Ascending aorta (tissue), 2 donors: ENCODE measurements at regions not wholly inside any gene's neighbourhood (a gene's known extent, or its start where the extent isn't known, plus 50 kb on each side); places are given as distances from the start of the nearest gene placed in this dataset.

Source experiments
- DNase-seq, 2 donors: peaks; one replicate each; pipeline ENCODE4 v3.0.0-alpha.2; 2019; ENCODE audit warnings: low spot score in 2 of 2
- H3K27ac ChIP-seq, 2 donors: fragments of 200-600 bp; sonication (generic); one replicate each; pipeline ENCODE4 v1.5.1; 2016 to 2017; ENCODE audit warnings: mild to moderate bottlenecking in 1 of 2
- H3K27me3 ChIP-seq: fragments of 200-600 bp; sonication (generic); one replicate; pipeline ENCODE4 v1.5.1; 2017
- H3K36me3 ChIP-seq, 2 donors: fragments of 200-600 bp; sonication (generic); one replicate each; pipeline ENCODE4 v1.5.1; 2016
- H3K4me1 ChIP-seq, 2 donors: fragments of 200-600 bp; sonication (generic); one replicate each; pipeline ENCODE4 v1.5.1; 2016 to 2017; ENCODE audit warnings: mild to moderate bottlenecking in 1 of 2
- H3K4me3 ChIP-seq, 2 donors: fragments of 200-600 bp; sonication (generic); one replicate each; pipeline ENCODE4 v1.5.1; 2016 to 2017; ENCODE audit warnings: mild to moderate bottlenecking in 1 of 2
- H3K9me3 ChIP-seq, 2 donors: fragments of 200-600 bp; sonication (generic); one replicate each; pipeline ENCODE4 v1.5.1; 2016
- intact Hi-C: fragments of 100-400 bp; cut with DNase I; formaldehyde crosslinking; loops from one replicate; pipeline ENCODE4 v1.15.1; 2023
- TF ChIP-seq, protein P1 (sequence below), 3 experiments: fragments of 200-600 bp in 2 of 3; fragments of 450-650 bp in 1 of 3; sonication (generic) in 2 of 3; IDR thresholded peaks; one replicate each; pipeline ENCODE4 v1.5.1; 2016 to 2019; ENCODE audit warnings: antibody characterized with exemption in 3 of 3, mild to moderate bottlenecking in 1 of 3, moderate library complexity in 1 of 3

DNA sequence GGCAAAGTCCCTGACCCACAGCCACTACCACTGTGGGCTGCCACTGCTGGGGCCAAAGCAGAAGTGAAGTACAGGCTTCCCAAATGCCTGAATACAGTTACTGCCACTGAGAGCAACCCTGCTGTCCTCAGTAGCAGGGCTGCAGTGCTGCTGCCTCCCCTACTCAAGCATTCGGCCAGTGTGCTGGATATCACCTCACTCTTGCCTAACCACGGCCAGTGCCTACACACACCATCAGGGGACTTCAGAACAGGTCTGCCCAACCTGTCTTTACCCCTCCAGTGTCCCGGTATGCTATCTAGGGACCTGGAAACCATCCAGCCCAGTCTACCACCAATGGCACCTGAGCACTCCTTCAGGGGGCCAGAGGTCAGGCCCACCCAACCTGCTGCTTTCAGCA lies 261.5 kb upstream of the COL8A1 start:
- Histone ChIP-seq H3K4me1 (no peaks in the 10 kb centered on the region), H3K27me3 (no peaks in the 10 kb centered on the region), H3K9me3 (no peaks in the 10 kb centered on the region), H3K27ac (no peak overlapping the region), H3K4me3 (no peak overlapping the region), H3K36me3 (no peaks in the 10 kb centered on the region)
- DNase-seq, result no peak
- intact Hi-C loops, result no loop called here
- TF ChIP-seq, protein P1, sequence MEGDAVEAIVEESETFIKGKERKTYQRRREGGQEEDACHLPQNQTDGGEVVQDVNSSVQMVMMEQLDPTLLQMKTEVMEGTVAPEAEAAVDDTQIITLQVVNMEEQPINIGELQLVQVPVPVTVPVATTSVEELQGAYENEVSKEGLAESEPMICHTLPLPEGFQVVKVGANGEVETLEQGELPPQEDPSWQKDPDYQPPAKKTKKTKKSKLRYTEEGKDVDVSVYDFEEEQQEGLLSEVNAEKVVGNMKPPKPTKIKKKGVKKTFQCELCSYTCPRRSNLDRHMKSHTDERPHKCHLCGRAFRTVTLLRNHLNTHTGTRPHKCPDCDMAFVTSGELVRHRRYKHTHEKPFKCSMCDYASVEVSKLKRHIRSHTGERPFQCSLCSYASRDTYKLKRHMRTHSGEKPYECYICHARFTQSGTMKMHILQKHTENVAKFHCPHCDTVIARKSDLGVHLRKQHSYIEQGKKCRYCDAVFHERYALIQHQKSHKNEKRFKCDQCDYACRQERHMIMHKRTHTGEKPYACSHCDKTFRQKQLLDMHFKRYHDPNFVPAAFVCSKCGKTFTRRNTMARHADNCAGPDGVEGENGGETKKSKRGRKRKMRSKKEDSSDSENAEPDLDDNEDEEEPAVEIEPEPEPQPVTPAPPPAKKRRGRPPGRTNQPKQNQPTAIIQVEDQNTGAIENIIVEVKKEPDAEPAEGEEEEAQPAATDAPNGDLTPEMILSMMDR (IDR thresholded peaks at IDR 0.05), result no peak

DNA sequence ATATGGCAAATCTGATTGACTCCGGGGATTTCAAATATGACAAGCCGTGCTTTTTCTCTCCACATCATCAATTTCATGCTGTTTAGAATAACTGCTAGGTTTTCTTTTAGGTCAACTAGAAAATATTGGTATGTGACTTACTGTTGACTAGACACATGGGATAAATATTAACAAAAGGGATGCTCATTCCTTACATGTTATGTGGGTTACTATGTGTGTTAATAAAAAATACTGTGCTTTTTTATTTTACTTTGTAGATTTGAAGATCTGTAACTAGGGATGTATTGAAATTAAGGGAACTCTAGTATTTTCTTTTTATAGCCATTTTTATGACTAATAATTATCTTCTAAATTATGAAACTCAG lies 264.6 kb upstream of the COL8A1 start:
- intact Hi-C loops, result no loop called here
- TF ChIP-seq, protein P1 (IDR thresholded peaks at IDR 0.05), result no peak

DNA sequence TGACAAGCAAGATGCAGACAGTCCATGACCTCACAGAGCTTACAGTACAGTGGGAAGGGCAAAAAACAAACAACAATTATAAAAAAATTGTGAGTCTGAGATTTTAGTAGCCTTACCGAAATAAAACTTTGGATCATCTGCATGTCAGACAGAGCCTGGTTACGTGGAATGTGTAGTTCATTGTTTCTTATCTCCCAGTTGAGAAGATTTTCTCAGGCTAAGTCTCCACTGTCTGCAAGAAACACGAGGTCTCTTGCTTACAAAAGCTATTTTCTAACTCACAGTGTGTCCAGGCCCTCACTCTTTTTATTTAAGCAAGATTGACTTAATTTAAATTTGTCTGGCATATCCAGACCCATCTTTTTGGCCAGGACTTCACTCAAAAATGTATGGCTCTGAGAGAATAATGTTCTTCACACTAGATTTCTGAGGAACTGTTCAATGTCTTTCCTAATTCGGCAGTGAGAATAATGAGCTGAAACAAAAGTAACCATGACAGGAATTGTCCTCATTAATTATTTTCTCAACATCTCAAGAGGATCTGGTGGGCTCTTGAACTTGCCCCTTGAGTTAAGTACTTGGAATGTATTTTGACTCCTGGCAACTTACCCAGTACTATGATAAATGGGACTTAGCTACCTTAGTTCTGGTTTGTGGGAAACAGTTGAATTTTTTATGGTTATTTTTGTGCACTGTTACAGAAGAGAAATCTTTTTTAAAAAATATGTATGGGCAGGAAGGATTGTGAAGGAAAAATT lies 265.1 kb upstream of the COL8A1 start:
- Histone ChIP-seq H3K4me1 (no peaks in the 10 kb centered on the region), H3K27ac (no peak overlapping the region), H3K27me3 (no peaks in the 10 kb centered on the region), H3K9me3 (no peaks in the 10 kb centered on the region), H3K36me3 (no peaks in the 10 kb centered on the region), H3K4me3 (no peak overlapping the region)
- TF ChIP-seq, protein P1 (IDR thresholded peaks at IDR 0.05), result no peak
- intact Hi-C loops, result no loop called here
- DNase-seq, result no peak

More for the DNA sequence above, 264.6 kb upstream of the COL8A1 start:
- H3K27ac ChIP-seq, result no peak overlapping the region
- no peaks in the 10 kb centered on the region for H3K27me3 ChIP-seq
- no peak overlapping the region for H3K4me3 ChIP-seq
- no peak for DNase-seq
- H3K36me3 ChIP-seq, result no peaks in the 10 kb centered on the region
- H3K4me1 ChIP-seq, result no peaks in the 10 kb centered on the region
- H3K9me3 ChIP-seq, result no peaks in the 10 kb centered on the region

DNA sequence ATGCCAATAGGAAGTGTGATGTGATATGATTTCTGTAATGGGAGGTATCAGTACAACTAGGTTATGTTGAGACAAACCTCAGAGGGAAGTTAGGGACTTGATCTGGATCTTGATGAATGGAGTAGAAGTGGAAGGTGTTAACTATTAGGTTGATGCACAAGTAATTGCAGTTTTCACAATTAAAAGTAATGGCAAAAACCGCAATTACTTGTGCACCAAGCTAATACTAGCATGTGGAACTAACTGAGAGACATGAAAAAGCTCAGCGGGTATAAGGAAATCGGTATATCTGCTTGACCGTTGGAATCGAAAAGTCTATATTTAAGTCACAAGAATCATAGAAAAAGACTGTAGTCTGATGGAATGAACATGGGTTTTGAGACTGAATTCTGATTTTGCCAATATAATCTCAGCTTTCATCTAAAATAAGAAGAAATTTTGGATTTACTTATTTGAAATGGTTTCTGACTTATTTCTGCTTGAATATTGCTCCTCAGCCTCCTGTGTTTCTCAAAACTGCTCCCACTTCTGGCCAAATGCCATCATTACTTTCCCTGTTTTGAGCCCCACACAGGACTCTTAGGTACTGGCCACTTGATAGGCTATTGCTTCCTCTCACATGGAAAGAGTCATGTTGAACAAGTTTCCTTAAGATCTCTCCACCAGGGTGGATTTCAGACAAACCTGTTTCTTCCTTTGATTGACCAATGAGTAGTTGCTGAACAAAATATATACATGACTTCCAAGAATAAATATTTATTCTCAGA lies 271.5 kb upstream of the COL8A1 start:
- intact Hi-C loops, result no loop called here
- Histone ChIP-seq H3K9me3 (no peaks in the 10 kb centered on the region), H3K27me3 (no peaks in the 10 kb centered on the region), H3K36me3 (no peaks in the 10 kb centered on the region), H3K4me3 (no peak overlapping the region), H3K27ac (no peak overlapping the region), H3K4me1 (no peaks in the 10 kb centered on the region)
- DNase-seq, result no peak
- TF ChIP-seq, protein P1 (IDR thresholded peaks at IDR 0.05), result no peak

DNA sequence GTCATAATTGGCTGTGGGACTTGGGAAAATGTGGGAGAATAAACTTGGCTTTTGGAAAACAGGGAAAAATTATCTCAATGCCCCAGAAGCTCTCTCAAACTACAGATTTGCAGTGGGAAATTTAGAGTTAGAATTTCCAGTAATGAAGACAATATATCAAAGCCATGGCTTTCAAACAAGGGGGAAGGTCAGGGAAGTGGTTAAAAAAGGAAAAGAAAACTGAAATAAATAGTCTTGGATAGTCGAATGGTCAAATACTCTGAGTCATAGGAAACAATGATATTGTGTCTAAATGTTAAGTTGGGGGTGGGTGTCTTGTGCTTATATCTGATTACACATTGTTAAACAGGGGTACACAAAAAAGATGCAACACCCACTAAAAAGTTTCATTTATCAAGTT lies 272.4 kb upstream of the COL8A1 start:
- no peaks in the 10 kb centered on the region for H3K27me3 ChIP-seq
- DNase-seq, result no peak
- TF ChIP-seq, protein P1 (IDR thresholded peaks at IDR 0.05), result no peak
- H3K36me3 ChIP-seq, result no peaks in the 10 kb centered on the region
- intact Hi-C loops, result no loop called here
- H3K9me3 ChIP-seq, result no peaks in the 10 kb centered on the region
- no peak overlapping the region for H3K27ac ChIP-seq
- H3K4me1 ChIP-seq, result no peaks in the 10 kb centered on the region
- H3K4me3 ChIP-seq, result no peak overlapping the region
